OCI-M2 (cell line): ENCODE measurements at regions not wholly inside any gene's neighbourhood (a gene's known extent, or its start where the extent isn't known, plus 50 kb on each side); places are given as distances from the start of the nearest gene placed in this dataset.
"Not testable (repeated sequence)": the region's sequence is repeated elsewhere in the genome, so short reads cannot be mapped to it uniquely, and the experiment has no call there.

Experiments
- DNase-seq: peaks from one replicate; lab custom pipeline; 2025; ENCODE audit not compliant: unreplicated experiment; lab: John Stamatoyannopoulos, UW

- not testable (repeated sequence) for DNase-seq
These were observed 1906.9 kb downstream of the PCDH9 start for GRCh38 chr13:65323192-65323591.

GRCh38 chr13:65321423-65321822 lies 1908.7 kb downstream of the PCDH9 start:
- DNase-seq = not testable (repeated sequence)

GRCh38 chr13:65314008-65314407 lies 1916.1 kb downstream of the PCDH9 start:
- no peak for DNase-seq

- DNase-seq = no peak
These were observed 1919.3 kb downstream of the PCDH9 start for GRCh38 chr13:65310663-65311328.

- DNase-seq = no peak
These were observed 1920.2 kb downstream of the PCDH9 start for GRCh38 chr13:65309906-65310305.

GRCh38 chr13:65308729-65309128 lies 1921.4 kb downstream of the PCDH9 start:
- not testable (repeated sequence) for DNase-seq

GRCh38 chr13:65307056-65307455 lies 1923.1 kb downstream of the PCDH9 start:
- DNase-seq = no peak

- DNase-seq = no peak
These were observed 1927.4 kb downstream of the PCDH9 start for GRCh38 chr13:65302691-65303090.

GRCh38 chr13:65301506-65301905 lies 1928.6 kb downstream of the PCDH9 start:
- no peak for DNase-seq

- no peak for DNase-seq
These were observed 1929.9 kb downstream of the PCDH9 start for GRCh38 chr13:65300220-65300619.

- no peak for DNase-seq
These were observed 1936.5 kb downstream of the PCDH9 start for GRCh38 chr13:65293530-65294198.

- DNase-seq = no peak
These were observed 1937.6 kb downstream of the PCDH9 start for GRCh38 chr13:65292488-65292901.

- DNase-seq = no peak
These were observed 1942.7 kb downstream of the PCDH9 start for GRCh38 chr13:65287405-65287804.

GRCh38 chr13:65275838-65276630 lies 1954.1 kb downstream of the PCDH9 start:
- DNase-seq = no peak

GRCh38 chr13:65275108-65275507 lies 1955.0 kb downstream of the PCDH9 start:
- no peak for DNase-seq

- not testable (repeated sequence) for DNase-seq
These were observed 1956.2 kb downstream of the PCDH9 start for GRCh38 chr13:65273811-65274420.

- DNase-seq = no peak
These were observed 1962.1 kb downstream of the PCDH9 start for GRCh38 chr13:65268009-65268408.

- no peak for DNase-seq
These were observed 1964.1 kb downstream of the PCDH9 start for GRCh38 chr13:65265988-65266387.

GRCh38 chr13:65264066-65264465 lies 1966.1 kb downstream of the PCDH9 start:
- no peak for DNase-seq

- DNase-seq = no peak
These were observed 1968.9 kb downstream of the PCDH9 start for GRCh38 chr13:65260946-65261891.
